ENCODE measurements at regions not wholly inside any gene's neighbourhood (a gene's known extent, or its start where the extent isn't known, plus 50 kb on each side); places are given as distances from the start of the nearest gene placed in this dataset.

DNA sequence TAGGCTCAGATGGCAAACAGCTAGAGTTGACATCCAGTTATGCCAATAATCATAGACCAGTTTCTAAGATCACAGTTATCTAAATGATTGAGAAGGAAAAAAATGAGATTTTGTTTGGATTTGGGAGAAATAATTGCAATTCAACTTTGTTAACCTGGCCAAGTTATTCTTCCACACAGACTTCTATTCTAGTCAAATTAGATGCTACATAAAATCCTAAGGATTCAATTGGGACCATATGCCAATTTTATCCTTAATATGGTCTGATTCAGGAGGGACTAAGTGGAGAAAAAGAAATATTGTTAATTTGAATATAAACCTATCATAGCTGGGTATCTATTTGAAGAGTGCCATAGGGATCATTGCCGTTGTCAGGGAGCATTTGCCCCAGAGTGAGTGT lies 178.3 kb upstream of the SLC7A11 start:
- no peak for TF ChIP-seq POLR2AphosphoS5 (IDR thresholded peaks at IDR 0.05)
- TF ChIP-seq, protein P1, sequence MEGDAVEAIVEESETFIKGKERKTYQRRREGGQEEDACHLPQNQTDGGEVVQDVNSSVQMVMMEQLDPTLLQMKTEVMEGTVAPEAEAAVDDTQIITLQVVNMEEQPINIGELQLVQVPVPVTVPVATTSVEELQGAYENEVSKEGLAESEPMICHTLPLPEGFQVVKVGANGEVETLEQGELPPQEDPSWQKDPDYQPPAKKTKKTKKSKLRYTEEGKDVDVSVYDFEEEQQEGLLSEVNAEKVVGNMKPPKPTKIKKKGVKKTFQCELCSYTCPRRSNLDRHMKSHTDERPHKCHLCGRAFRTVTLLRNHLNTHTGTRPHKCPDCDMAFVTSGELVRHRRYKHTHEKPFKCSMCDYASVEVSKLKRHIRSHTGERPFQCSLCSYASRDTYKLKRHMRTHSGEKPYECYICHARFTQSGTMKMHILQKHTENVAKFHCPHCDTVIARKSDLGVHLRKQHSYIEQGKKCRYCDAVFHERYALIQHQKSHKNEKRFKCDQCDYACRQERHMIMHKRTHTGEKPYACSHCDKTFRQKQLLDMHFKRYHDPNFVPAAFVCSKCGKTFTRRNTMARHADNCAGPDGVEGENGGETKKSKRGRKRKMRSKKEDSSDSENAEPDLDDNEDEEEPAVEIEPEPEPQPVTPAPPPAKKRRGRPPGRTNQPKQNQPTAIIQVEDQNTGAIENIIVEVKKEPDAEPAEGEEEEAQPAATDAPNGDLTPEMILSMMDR (IDR thresholded peaks at IDR 0.05): no peak
- TF ChIP-seq POLR2A (IDR thresholded peaks at IDR 0.05): no peak
- intact Hi-C loops (cut with DNase I; ENCODE audit: low total_unique reads): no loop called here
- no peak overlapping the region for H3K27ac ChIP-seq
- no peaks in the 10 kb centered on the region for H3K27me3 ChIP-seq
- no peak overlapping the region for H3K4me3 ChIP-seq
- H3K9me3 ChIP-seq: no peaks in the 10 kb centered on the region
- no peak for DNase-seq (ENCODE audit: low spot score in 2 of 2)
- no peaks in the 10 kb centered on the region for H3K36me3 ChIP-seq
- H3K4me1 ChIP-seq: no peaks in the 10 kb centered on the region

DNA sequence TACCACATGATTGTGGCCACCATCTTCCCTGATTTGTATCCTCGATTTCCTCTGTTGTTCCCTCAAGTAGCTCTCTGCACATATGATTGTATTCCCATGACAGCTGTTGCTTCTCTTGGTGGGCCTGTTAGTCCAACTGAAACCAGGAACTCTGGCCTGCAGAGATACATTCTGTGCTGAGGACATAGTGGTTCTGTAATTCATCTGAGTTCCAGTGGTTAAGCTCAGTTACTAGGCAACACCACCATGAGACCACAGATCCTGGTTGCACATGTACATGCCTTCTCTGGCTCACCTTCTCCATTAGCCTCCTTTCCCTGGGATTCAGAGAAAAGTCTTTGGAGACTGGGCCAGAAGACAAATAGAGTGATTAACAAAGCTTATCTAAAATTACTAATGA lies 172.1 kb upstream of the SLC7A11 start:
- intact Hi-C loops (cut with DNase I; ENCODE audit: low total_unique reads): no loop called here
- no peak for DNase-seq (ENCODE audit: low spot score in 2 of 2)
- Histone ChIP-seq H3K36me3 (no peaks in the 10 kb centered on the region), H3K9me3 (no peaks in the 10 kb centered on the region), H3K4me1 (no peaks in the 10 kb centered on the region), H3K4me3 (no peak overlapping the region), H3K27ac (no peak overlapping the region), H3K27me3 (no peaks in the 10 kb centered on the region)
- TF ChIP-seq POLR2A (IDR thresholded peaks at IDR 0.05) (no peak), POLR2AphosphoS5 (IDR thresholded peaks at IDR 0.05) (no peak)
- TF ChIP-seq, protein P1 (IDR thresholded peaks at IDR 0.05): no peak

DNA sequence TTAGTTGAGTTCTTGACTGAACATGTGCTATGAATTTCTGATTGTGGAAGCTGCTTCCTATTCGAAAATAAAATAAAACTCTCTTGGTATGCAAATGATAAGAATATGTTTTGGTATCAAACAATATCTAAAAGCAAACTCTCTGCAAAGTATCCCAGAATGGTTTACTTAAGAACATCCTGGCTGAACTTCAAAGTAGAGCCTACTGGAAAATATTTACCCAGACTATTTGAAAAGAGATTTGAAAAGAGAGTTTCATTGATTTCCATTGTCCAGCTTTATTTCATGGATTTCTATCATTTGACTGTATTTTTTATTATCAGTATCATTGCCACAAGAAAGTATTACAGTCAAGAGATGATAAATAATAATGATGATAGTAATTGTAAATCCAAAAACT lies 171.1 kb upstream of the SLC7A11 start:
- TF ChIP-seq, protein P1 (IDR thresholded peaks at IDR 0.05): no peak
- TF ChIP-seq POLR2A (IDR thresholded peaks at IDR 0.05) (no peak), POLR2AphosphoS5 (IDR thresholded peaks at IDR 0.05) (no peak)
- intact Hi-C loops (cut with DNase I; ENCODE audit: low total_unique reads): no loop called here

DNA sequence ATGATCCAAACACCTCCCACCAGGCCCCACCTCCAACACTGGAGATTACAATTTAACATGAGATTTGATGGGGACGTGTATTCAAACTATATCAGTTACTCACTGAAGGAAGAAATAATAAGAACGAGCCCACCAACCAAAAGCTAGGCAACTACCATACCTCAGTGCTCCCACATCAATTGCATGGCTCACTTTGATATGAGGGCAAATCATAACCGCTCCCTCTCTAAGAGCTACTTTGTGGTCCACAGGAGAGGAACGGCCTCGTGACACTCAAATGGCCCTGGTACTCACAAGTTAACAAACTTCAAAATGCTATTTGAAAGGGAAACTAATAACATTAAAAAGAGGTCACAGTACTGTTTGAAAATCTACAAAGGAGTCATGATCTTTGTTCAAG lies 170.7 kb upstream of the SLC7A11 start:
- H3K9me3 ChIP-seq: no peaks in the 10 kb centered on the region
- TF ChIP-seq, protein P1 (IDR thresholded peaks at IDR 0.05): no peak
- TF ChIP-seq POLR2A (IDR thresholded peaks at IDR 0.05) (no peak), POLR2AphosphoS5 (IDR thresholded peaks at IDR 0.05) (no peak)
- H3K27ac ChIP-seq: no peak overlapping the region
- H3K4me3 ChIP-seq: no peak overlapping the region
- H3K4me1 ChIP-seq: no peaks in the 10 kb centered on the region
- no peaks in the 10 kb centered on the region for H3K36me3 ChIP-seq
- no peak for DNase-seq (ENCODE audit: low spot score in 2 of 2)
- intact Hi-C loops (cut with DNase I; ENCODE audit: low total_unique reads): no loop called here
- no peaks in the 10 kb centered on the region for H3K27me3 ChIP-seq

More for the DNA sequence above, 171.1 kb upstream of the SLC7A11 start:
- Histone ChIP-seq H3K36me3 (no peaks in the 10 kb centered on the region), H3K27me3 (no peaks in the 10 kb centered on the region), H3K27ac (no peak overlapping the region), H3K9me3 (no peaks in the 10 kb centered on the region), H3K4me3 (no peak overlapping the region), H3K4me1 (no peaks in the 10 kb centered on the region)
- no peak for DNase-seq (ENCODE audit: low spot score in 2 of 2)

DNA sequence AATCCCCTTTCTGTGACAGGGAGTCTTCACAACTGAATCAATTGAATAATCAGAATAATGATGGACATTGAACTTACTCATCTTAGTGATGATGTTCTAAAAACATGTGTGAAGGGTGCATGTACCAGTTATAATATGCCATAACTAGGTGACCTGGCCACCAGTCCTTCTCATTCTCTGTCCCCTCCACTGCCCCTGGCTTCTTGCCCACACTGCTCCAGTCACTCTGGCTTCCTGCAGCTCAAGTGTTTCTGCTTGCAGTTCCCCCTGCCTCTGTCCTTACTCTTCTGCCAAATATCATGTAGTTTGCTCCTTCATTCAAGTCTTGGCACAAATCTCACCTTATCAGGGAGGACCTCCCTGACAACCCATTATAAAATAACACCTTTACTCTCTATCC lies 168.1 kb upstream of the SLC7A11 start:
- no peaks in the 10 kb centered on the region for H3K4me1 ChIP-seq
- no peaks in the 10 kb centered on the region for H3K9me3 ChIP-seq
- TF ChIP-seq, protein P1 (IDR thresholded peaks at IDR 0.05): no peak
- TF ChIP-seq POLR2AphosphoS5 (IDR thresholded peaks at IDR 0.05) (no peak), POLR2A (IDR thresholded peaks at IDR 0.05) (no peak)
- DNase-seq (ENCODE audit: low spot score in 2 of 2): no peak
- no peaks in the 10 kb centered on the region for H3K27me3 ChIP-seq
- H3K36me3 ChIP-seq: no peaks in the 10 kb centered on the region
- H3K27ac ChIP-seq: no peak overlapping the region
- no peak overlapping the region for H3K4me3 ChIP-seq
- intact Hi-C loops (cut with DNase I; ENCODE audit: low total_unique reads): no loop called here
